ENCODE measurements at regions not wholly inside any gene's neighbourhood (a gene's known extent, or its start where the extent isn't known, plus 50 kb on each side); places are given as distances from the start of the nearest gene placed in this dataset.

GRCh38 chr12:131612092-131612755, 98.7 kb upstream of the SFSWAP start:
- FAIRE-seq (no peak), ATAC-seq (no peak), DNase-seq (ENCODE audit: extremely low read depth in 1 of 4, low spot score in 3 of 4) (no peak)
- in situ Hi-C loops (cut with MboI) = no loop called here
- 13% methylated on average over 20 of the region's 21 CpGs for WGBS (ENCODE audit: insufficient coverage, low coverage, missing lambda C conversion rate)
- no peak overlapping the region for H3K4me2 ChIP-seq (ENCODE audit: insufficient read depth, low read length)
- TF ChIP-seq POLR2G (IDR thresholded peaks at IDR 0.05; ENCODE audit: low read depth, low read length) = 0 out of 2 replicates have a peak, but pooled peaks have one; percentile 19
- TF ChIP-seq ELF4 (CRISPR knock-in tag; IDR thresholded peaks at IDR 0.05) = no peak
- ChIA-PET CTCF (ENCODE audit: low intra/inter-chr PET ratio) (no interaction called here), POLR2A (no interaction called here)
- H3K4me1 ChIP-seq (replicated peaks in 1 of 2; ENCODE audit: control insufficient read depth in 2 of 2, insufficient read depth in 2 of 2, low read length in 2 of 2) = peaks cover 6 to 27% of the 10 kb centered on the region in 2 experiments; a peak in 4 of 5 replicates
- no peaks in the 10 kb centered on the region for H3K9me1 ChIP-seq (ENCODE audit: control insufficient read depth, insufficient read depth, low read length)
- no peaks in the 10 kb centered on the region for H3K9me3 ChIP-seq (replicated peaks; ENCODE audit: control insufficient read depth, insufficient read depth, low read depth, low read length)
- H3K9ac ChIP-seq (ENCODE audit: insufficient read depth in 1 of 2, low read depth in 2 of 2, low read length in 2 of 2) = peak overlapping the region in 1 of 2 experiments; percentile 45; a peak in 1 of 4 replicates
- peaks cover 26 to 60% of the 10 kb centered on the region in 2 experiments; a peak in 4 of 5 replicates for H3K27me3 ChIP-seq (ENCODE audit: control insufficient read depth in 2 of 2, insufficient read depth in 2 of 2, low read length in 2 of 2)
- H3K27ac ChIP-seq (ENCODE audit: extremely low read depth, low read depth, low read length) = no peak overlapping the region
- no peaks in the 10 kb centered on the region for H3K79me2 ChIP-seq (ENCODE audit: control insufficient read depth, insufficient read depth, low read length)
- no TSS peak for BruUV-seq (replicated peaks)
- no peaks in the 10 kb centered on the region for H3K36me3 ChIP-seq (ENCODE audit: control insufficient read depth, insufficient read depth, low read length)
- no peak overlapping the region for H2AFZ ChIP-seq (ENCODE audit: low read depth, low read length)
- no peaks in the 10 kb centered on the region for H4K20me1 ChIP-seq (replicated peaks; ENCODE audit: control insufficient read depth, insufficient read depth, low read length)
- intact Hi-C loops (cut with micrococcal nuclease) = no loop called here
- no peak overlapping the region for H3K4me3 ChIP-seq

DNA sequence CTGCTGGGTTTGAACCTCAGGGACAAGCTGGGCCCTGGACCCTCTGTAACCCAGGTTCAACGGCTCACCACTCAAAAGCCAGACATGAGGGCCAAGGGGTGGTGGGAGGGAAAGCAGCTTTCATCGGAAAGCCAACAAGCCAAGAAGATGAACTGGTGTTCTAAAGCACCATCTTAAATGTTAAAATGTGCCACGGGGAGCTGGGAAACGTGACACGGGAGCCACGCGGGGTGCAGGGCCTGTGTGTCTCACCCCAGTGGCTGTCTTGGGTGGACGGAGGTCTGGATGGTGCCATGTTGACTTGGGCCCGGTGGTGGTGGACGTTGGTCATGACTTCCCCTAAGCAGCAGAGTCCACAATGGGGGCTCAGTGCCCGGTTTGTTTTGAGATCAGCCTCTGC, 97.7 kb upstream of the SFSWAP start:
- no peak for FAIRE-seq
- TF ChIP-seq TCFL5 (CRISPR knock-in tag; conservative IDR thresholded peaks at IDR 0.05) (no peak), ZNF699 (CRISPR knock-in tag; IDR thresholded peaks at IDR 0.05; ENCODE audit: insufficient replicate concordance) (no peak), PML (IDR thresholded peaks at IDR 0.05; ENCODE audit: low read length) (no peak), ZFP30 (CRISPR knock-in tag; IDR thresholded peaks at IDR 0.05; ENCODE audit: borderline replicate concordance) (no peak), GTF2E2 (tag; IDR thresholded peaks at IDR 0.05) (no peak)
- TF ChIP-seq, protein P1, sequence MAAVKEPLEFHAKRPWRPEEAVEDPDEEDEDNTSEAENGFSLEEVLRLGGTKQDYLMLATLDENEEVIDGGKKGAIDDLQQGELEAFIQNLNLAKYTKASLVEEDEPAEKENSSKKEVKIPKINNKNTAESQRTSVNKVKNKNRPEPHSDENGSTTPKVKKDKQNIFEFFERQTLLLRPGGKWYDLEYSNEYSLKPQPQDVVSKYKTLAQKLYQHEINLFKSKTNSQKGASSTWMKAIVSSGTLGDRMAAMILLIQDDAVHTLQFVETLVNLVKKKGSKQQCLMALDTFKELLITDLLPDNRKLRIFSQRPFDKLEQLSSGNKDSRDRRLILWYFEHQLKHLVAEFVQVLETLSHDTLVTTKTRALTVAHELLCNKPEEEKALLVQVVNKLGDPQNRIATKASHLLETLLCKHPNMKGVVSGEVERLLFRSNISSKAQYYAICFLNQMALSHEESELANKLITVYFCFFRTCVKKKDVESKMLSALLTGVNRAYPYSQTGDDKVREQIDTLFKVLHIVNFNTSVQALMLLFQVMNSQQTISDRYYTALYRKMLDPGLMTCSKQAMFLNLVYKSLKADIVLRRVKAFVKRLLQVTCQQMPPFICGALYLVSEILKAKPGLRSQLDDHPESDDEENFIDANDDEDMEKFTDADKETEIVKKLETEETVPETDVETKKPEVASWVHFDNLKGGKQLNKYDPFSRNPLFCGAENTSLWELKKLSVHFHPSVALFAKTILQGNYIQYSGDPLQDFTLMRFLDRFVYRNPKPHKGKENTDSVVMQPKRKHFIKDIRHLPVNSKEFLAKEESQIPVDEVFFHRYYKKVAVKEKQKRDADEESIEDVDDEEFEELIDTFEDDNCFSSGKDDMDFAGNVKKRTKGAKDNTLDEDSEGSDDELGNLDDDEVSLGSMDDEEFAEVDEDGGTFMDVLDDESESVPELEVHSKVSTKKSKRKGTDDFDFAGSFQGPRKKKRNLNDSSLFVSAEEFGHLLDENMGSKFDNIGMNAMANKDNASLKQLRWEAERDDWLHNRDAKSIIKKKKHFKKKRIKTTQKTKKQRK (IDR thresholded peaks at IDR 0.05; ENCODE audit: borderline replicate concordance, low read depth, low read length) = no peak

More for the DNA sequence above, 97.7 kb upstream of the SFSWAP start:
- no peak overlapping the region for H3K9ac ChIP-seq (ENCODE audit: insufficient read depth in 1 of 2, low read depth in 2 of 2, low read length in 2 of 2)
- ChIA-PET CTCF (ENCODE audit: low intra/inter-chr PET ratio) (no interaction called here), POLR2A (no interaction called here)
- H3K9me1 ChIP-seq (ENCODE audit: control insufficient read depth, insufficient read depth, low read length) = no peaks in the 10 kb centered on the region
- H3K4me2 ChIP-seq (ENCODE audit: insufficient read depth, low read length) = no peak overlapping the region
- intact Hi-C loops (cut with micrococcal nuclease) = no loop called here
- no peak overlapping the region for H2AFZ ChIP-seq (ENCODE audit: low read depth, low read length)
- no TSS peak for BruUV-seq (replicated peaks)
- peaks cover 6% of the 10 kb centered on the region; the same call in 1 of the 2 replicates for H4K20me1 ChIP-seq (replicated peaks; ENCODE audit: control insufficient read depth, insufficient read depth, low read length)
- no peaks in the 10 kb centered on the region for H3K36me3 ChIP-seq (ENCODE audit: control insufficient read depth, insufficient read depth, low read length)
- H3K79me2 ChIP-seq (ENCODE audit: control insufficient read depth, insufficient read depth, low read length) = no peaks in the 10 kb centered on the region
- in situ Hi-C loops (cut with MboI) = no loop called here
- DNase-seq (ENCODE audit: extremely low read depth in 1 of 4, low spot score in 3 of 4) = no peak
- 10% methylated on average over 10 of the region's 11 CpGs for whole genome bisulfite sequencing (ENCODE audit: insufficient coverage, low coverage, missing lambda C conversion rate)
- H3K4me3 ChIP-seq = no peak overlapping the region
- H3K9me3 ChIP-seq (replicated peaks; ENCODE audit: control insufficient read depth, insufficient read depth, low read depth, low read length) = no peaks in the 10 kb centered on the region
- peaks cover 6 to 36% of the 10 kb centered on the region in 2 experiments; a peak in 4 of 5 replicates for H3K4me1 ChIP-seq (replicated peaks in 1 of 2; ENCODE audit: control insufficient read depth in 2 of 2, insufficient read depth in 2 of 2, low read length in 2 of 2)
- ATAC-seq = no peak
- no peak overlapping the region for H3K27ac ChIP-seq (ENCODE audit: extremely low read depth, low read depth, low read length)
- peaks cover 33 to 69% of the 10 kb centered on the region in 2 experiments; a peak in 4 of 5 replicates for H3K27me3 ChIP-seq (ENCODE audit: control insufficient read depth in 2 of 2, insufficient read depth in 2 of 2, low read length in 2 of 2)
